ENCODE measurements at regions not wholly inside any gene's neighbourhood (a gene's known extent, or its start where the extent isn't known, plus 50 kb on each side); places are given as distances from the start of the nearest gene placed in this dataset.
A peak's percentile ranks its signal among the peaks of the same experiment; 100 is the strongest.

- WGBS: 63% methylated on average over 13 of the region's 17 CpGs
- Histone ChIP-seq H3K36me3 (ENCODE audit: control insufficient read depth in 1 of 2, insufficient read depth in 2 of 2, low read depth in 1 of 2, low read length in 2 of 2) (no peaks in the 10 kb centered on the region), H4K91ac (ENCODE audit: low read length) (peak overlapping the region; percentile 71)
Observed at GRCh38 chr10:69749178-69750010, 52.3 kb upstream of the COL13A1 start.

GRCh38 chr10:69750011-69750373 is 51.7 kb upstream of the COL13A1 start:
- Histone ChIP-seq H2AFZ (ENCODE audit: low read depth, low read length) (no peak overlapping the region), H3K4me2 (ENCODE audit: low read length, poor library complexity, severe bottlenecking) (no peak overlapping the region), H3K14ac (ENCODE audit: low read length in 2 of 2) (peak overlapping the region in 1 of 2 experiments; percentile 78), H2BK5ac (ENCODE audit: low read depth, low read length, poor library complexity, severe bottlenecking) (no peak overlapping the region), H3K4me3 (ENCODE audit: insufficient read depth in 1 of 2, low read depth in 1 of 2, low read length in 2 of 2) (no peak overlapping the region), H3K18ac (ENCODE audit: low read depth in 1 of 2, low read length in 2 of 2) (peak overlapping the region; percentile 38 to 75), H3K27me3 (ENCODE audit: control insufficient read depth in 1 of 2, insufficient read depth in 1 of 2, low read length in 2 of 2) (peaks cover 0 to 74% of the 10 kb centered on the region in 2 experiments), H3K27ac (ENCODE audit: low read length, poor library complexity, severe bottlenecking) (no peak overlapping the region), H2BK12ac (ENCODE audit: low read length in 2 of 2) (peak overlapping the region; percentile 51 to 64), H3K9ac (ENCODE audit: low read length) (no peak overlapping the region), H2BK15ac (ENCODE audit: low read depth, poor library complexity, severe bottlenecking) (peak overlapping the region; percentile 61), H3K23ac (ENCODE audit: low read length in 2 of 2) (no peak overlapping the region), H3K79me1 (replicated peaks; ENCODE audit: low read length, poor library complexity, severe bottlenecking) (no peaks in the 10 kb centered on the region), H3K9me3 (ENCODE audit: control insufficient read depth, low read length) (no peaks in the 10 kb centered on the region), H3K4ac (ENCODE audit: low read depth in 1 of 2, low read length in 2 of 2) (no peak overlapping the region), H2BK120ac (ENCODE audit: low read depth, low read length) (no peak overlapping the region), H3K4me1 (ENCODE audit: control insufficient read depth, insufficient read depth, low read depth, low read length) (peaks cover 10% of the 10 kb centered on the region), H3K36me3 (ENCODE audit: control insufficient read depth in 1 of 2, insufficient read depth in 2 of 2, low read depth in 1 of 2, low read length in 2 of 2) (no peaks in the 10 kb centered on the region), H4K91ac (ENCODE audit: low read length) (no peak overlapping the region), H4K8ac (ENCODE audit: low read length) (peak overlapping the region; percentile 28), H2AK5ac (ENCODE audit: low read length, severe bottlenecking) (no peak overlapping the region)
- 83% methylated on average over 9 of the region's 9 CpGs for WGBS
- no peak for DNase-seq

More at GRCh38 chr10:69749178-69750010, 52.3 kb upstream of the COL13A1 start:
- Histone ChIP-seq H3K18ac (ENCODE audit: low read depth in 1 of 2, low read length in 2 of 2) (peak overlapping the region; percentile 45 to 75), H3K9me3 (ENCODE audit: control insufficient read depth, low read length) (no peaks in the 10 kb centered on the region), H2BK5ac (ENCODE audit: low read depth, low read length, poor library complexity, severe bottlenecking) (no peak overlapping the region), H3K9ac (ENCODE audit: low read length) (no peak overlapping the region), H3K23ac (ENCODE audit: low read length in 2 of 2) (no peak overlapping the region), H4K8ac (ENCODE audit: low read length) (peak overlapping the region; percentile 28), H3K4me2 (ENCODE audit: low read length, poor library complexity, severe bottlenecking) (no peak overlapping the region), H2BK15ac (ENCODE audit: low read depth, poor library complexity, severe bottlenecking) (peak overlapping the region; percentile 61), H2BK120ac (ENCODE audit: low read depth, low read length) (no peak overlapping the region), H2BK12ac (ENCODE audit: low read length in 2 of 2) (peak overlapping the region; percentile 51 to 64), H3K79me1 (replicated peaks; ENCODE audit: low read length, poor library complexity, severe bottlenecking) (no peaks in the 10 kb centered on the region), H3K27ac (ENCODE audit: low read length, poor library complexity, severe bottlenecking) (no peak overlapping the region), H2AFZ (ENCODE audit: low read depth, low read length) (no peak overlapping the region), H3K14ac (ENCODE audit: low read length in 2 of 2) (no peak overlapping the region), H3K27me3 (ENCODE audit: control insufficient read depth in 1 of 2, insufficient read depth in 1 of 2, low read length in 2 of 2) (peaks cover 0 to 75% of the 10 kb centered on the region in 2 experiments), H3K4ac (ENCODE audit: low read depth in 1 of 2, low read length in 2 of 2) (no peak overlapping the region), H3K4me3 (ENCODE audit: insufficient read depth in 1 of 2, low read depth in 1 of 2, low read length in 2 of 2) (no peak overlapping the region), H3K4me1 (ENCODE audit: control insufficient read depth, insufficient read depth, low read depth, low read length) (peaks cover 12% of the 10 kb centered on the region), H2AK5ac (ENCODE audit: low read length, severe bottlenecking) (no peak overlapping the region)
- peak; percentile 65 for DNase-seq

GRCh38 chr10:69750725-69751124 is 51.0 kb upstream of the COL13A1 start:
- Histone ChIP-seq H2BK5ac (ENCODE audit: low read depth, low read length, poor library complexity, severe bottlenecking) (no peak overlapping the region), H3K4me2 (ENCODE audit: low read length, poor library complexity, severe bottlenecking) (no peak overlapping the region), H3K79me1 (replicated peaks; ENCODE audit: low read length, poor library complexity, severe bottlenecking) (no peaks in the 10 kb centered on the region), H3K4me3 (ENCODE audit: insufficient read depth in 1 of 2, low read depth in 1 of 2, low read length in 2 of 2) (no peak overlapping the region), H2BK12ac (ENCODE audit: low read length in 2 of 2) (no peak overlapping the region), H3K4ac (ENCODE audit: low read depth in 1 of 2, low read length in 2 of 2) (no peak overlapping the region), H3K36me3 (ENCODE audit: control insufficient read depth in 1 of 2, insufficient read depth in 2 of 2, low read depth in 1 of 2, low read length in 2 of 2) (no peaks in the 10 kb centered on the region), H3K4me1 (ENCODE audit: control insufficient read depth, insufficient read depth, low read depth, low read length) (peaks cover 10% of the 10 kb centered on the region), H3K27ac (ENCODE audit: low read length, poor library complexity, severe bottlenecking) (no peak overlapping the region), H3K9ac (ENCODE audit: low read length) (no peak overlapping the region), H2AFZ (ENCODE audit: low read depth, low read length) (no peak overlapping the region), H3K27me3 (ENCODE audit: control insufficient read depth in 1 of 2, insufficient read depth in 1 of 2, low read length in 2 of 2) (peaks cover 0 to 72% of the 10 kb centered on the region in 2 experiments), H3K23ac (ENCODE audit: low read length in 2 of 2) (no peak overlapping the region), H2AK5ac (ENCODE audit: low read length, severe bottlenecking) (no peak overlapping the region), H4K91ac (ENCODE audit: low read length) (no peak overlapping the region), H3K18ac (ENCODE audit: low read depth in 1 of 2, low read length in 2 of 2) (no peak overlapping the region), H2BK120ac (ENCODE audit: low read depth, low read length) (no peak overlapping the region), H3K14ac (ENCODE audit: low read length in 2 of 2) (no peak overlapping the region), H4K8ac (ENCODE audit: low read length) (no peak overlapping the region), H3K9me3 (ENCODE audit: control insufficient read depth, low read length) (no peaks in the 10 kb centered on the region), H2BK15ac (ENCODE audit: low read depth, poor library complexity, severe bottlenecking) (no peak overlapping the region)
- DNase-seq: no peak
- 49% methylated on average over 4 of the region's 4 CpGs for WGBS

- Histone ChIP-seq H3K36me3 (ENCODE audit: control insufficient read depth in 1 of 2, insufficient read depth in 2 of 2, low read depth in 1 of 2, low read length in 2 of 2) (no peaks in the 10 kb centered on the region), H3K9ac (ENCODE audit: low read length) (no peak overlapping the region), H2BK12ac (ENCODE audit: low read length in 2 of 2) (no peak overlapping the region), H3K27ac (ENCODE audit: low read length, poor library complexity, severe bottlenecking) (no peak overlapping the region), H2BK5ac (ENCODE audit: low read depth, low read length, poor library complexity, severe bottlenecking) (no peak overlapping the region), H3K4ac (ENCODE audit: low read depth in 1 of 2, low read length in 2 of 2) (no peak overlapping the region), H3K18ac (ENCODE audit: low read depth in 1 of 2, low read length in 2 of 2) (no peak overlapping the region), H3K9me3 (ENCODE audit: control insufficient read depth, low read length) (no peaks in the 10 kb centered on the region), H2BK120ac (ENCODE audit: low read depth, low read length) (no peak overlapping the region), H4K8ac (ENCODE audit: low read length) (no peak overlapping the region), H3K79me1 (replicated peaks; ENCODE audit: low read length, poor library complexity, severe bottlenecking) (no peaks in the 10 kb centered on the region), H3K27me3 (ENCODE audit: control insufficient read depth in 1 of 2, insufficient read depth in 1 of 2, low read length in 2 of 2) (peaks cover 0 to 72% of the 10 kb centered on the region in 2 experiments), H3K4me2 (ENCODE audit: low read length, poor library complexity, severe bottlenecking) (no peak overlapping the region), H2AK5ac (ENCODE audit: low read length, severe bottlenecking) (no peak overlapping the region), H3K4me3 (ENCODE audit: insufficient read depth in 1 of 2, low read depth in 1 of 2, low read length in 2 of 2) (no peak overlapping the region), H3K23ac (ENCODE audit: low read length in 2 of 2) (no peak overlapping the region), H2AFZ (ENCODE audit: low read depth, low read length) (no peak overlapping the region), H2BK15ac (ENCODE audit: low read depth, poor library complexity, severe bottlenecking) (no peak overlapping the region), H4K91ac (ENCODE audit: low read length) (no peak overlapping the region), H3K4me1 (ENCODE audit: control insufficient read depth, insufficient read depth, low read depth, low read length) (peaks cover 10% of the 10 kb centered on the region), H3K14ac (ENCODE audit: low read length in 2 of 2) (no peak overlapping the region)
- 74% methylated on average over 4 of the region's 4 CpGs for WGBS
- DNase-seq: no peak
Observed at GRCh38 chr10:69751214-69751613, 50.5 kb upstream of the COL13A1 start.

All from mesenchymal stem cell (in vitro differentiated cells and primary cell).